ENCODE measurements at regions not wholly inside any gene's neighbourhood (a gene's known extent, or its start where the extent isn't known, plus 50 kb on each side); places are given as distances from the start of the nearest gene placed in this dataset.
"Not testable (repeated sequence)": the region's sequence is repeated elsewhere in the genome, so short reads cannot be mapped to it uniquely, and the experiment has no call there.

DNA sequence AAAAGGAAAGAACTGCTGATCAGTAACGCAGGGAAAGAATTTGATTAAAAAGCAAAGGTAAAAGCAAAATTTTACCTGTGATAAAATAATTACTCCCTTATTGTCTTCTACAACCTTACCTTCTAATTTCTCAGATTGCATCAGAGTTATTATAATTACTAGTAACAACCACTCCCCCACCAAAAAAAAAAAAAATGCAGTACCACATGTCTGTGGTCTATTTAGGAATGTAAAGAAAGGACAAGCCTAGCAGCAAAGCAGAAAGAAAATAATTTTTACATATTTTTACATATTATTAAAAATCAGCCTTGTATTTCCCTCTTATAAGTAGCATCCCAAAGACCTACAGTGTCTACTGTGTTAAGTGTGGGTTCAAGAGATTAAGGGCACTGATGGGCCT lies 430.4 kb downstream of the TFEC start:
- Histone ChIP-seq H3K9me3 (ENCODE audit: control insufficient read depth, insufficient read depth, low read length) (no peaks in the 10 kb centered on the region), H3K27me3 (ENCODE audit: control insufficient read depth, insufficient read depth, low read length) (no peaks in the 10 kb centered on the region), H3K4me1 (ENCODE audit: control insufficient read depth, insufficient read depth, low read length) (no peaks in the 10 kb centered on the region), H3K27ac (ENCODE audit: low read length) (no peak overlapping the region), H3K36me3 (ENCODE audit: control insufficient read depth, insufficient read depth, low read length) (no peaks in the 10 kb centered on the region), H3K4me3 (ENCODE audit: low read length) (no peak overlapping the region)
- Mint-ChIP-seq H3K4me1 (no peaks in the 10 kb centered on the region), H3K27ac (no peak overlapping the region), H3K36me3 (no peaks in the 10 kb centered on the region), H3K27me3 (ENCODE audit: low read depth in 2 of 2) (no peaks in the 10 kb centered on the region), H3K4me3 (no peak overlapping the region), H3K9me3 (peaks cover 4 to 8% of the 10 kb centered on the region in 2 donors)
- no CpG with 5 or more reads among the region's 1 CpG for WGBS (ENCODE audit: insufficient coverage)
- no peak for DNase-seq
- ATAC-seq, result no peak
- intact Hi-C loops (cut with micrococcal nuclease), result no loop called here
- TF ChIP-seq, protein P1, sequence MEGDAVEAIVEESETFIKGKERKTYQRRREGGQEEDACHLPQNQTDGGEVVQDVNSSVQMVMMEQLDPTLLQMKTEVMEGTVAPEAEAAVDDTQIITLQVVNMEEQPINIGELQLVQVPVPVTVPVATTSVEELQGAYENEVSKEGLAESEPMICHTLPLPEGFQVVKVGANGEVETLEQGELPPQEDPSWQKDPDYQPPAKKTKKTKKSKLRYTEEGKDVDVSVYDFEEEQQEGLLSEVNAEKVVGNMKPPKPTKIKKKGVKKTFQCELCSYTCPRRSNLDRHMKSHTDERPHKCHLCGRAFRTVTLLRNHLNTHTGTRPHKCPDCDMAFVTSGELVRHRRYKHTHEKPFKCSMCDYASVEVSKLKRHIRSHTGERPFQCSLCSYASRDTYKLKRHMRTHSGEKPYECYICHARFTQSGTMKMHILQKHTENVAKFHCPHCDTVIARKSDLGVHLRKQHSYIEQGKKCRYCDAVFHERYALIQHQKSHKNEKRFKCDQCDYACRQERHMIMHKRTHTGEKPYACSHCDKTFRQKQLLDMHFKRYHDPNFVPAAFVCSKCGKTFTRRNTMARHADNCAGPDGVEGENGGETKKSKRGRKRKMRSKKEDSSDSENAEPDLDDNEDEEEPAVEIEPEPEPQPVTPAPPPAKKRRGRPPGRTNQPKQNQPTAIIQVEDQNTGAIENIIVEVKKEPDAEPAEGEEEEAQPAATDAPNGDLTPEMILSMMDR (IDR thresholded peaks at IDR 0.05), result no peak

DNA sequence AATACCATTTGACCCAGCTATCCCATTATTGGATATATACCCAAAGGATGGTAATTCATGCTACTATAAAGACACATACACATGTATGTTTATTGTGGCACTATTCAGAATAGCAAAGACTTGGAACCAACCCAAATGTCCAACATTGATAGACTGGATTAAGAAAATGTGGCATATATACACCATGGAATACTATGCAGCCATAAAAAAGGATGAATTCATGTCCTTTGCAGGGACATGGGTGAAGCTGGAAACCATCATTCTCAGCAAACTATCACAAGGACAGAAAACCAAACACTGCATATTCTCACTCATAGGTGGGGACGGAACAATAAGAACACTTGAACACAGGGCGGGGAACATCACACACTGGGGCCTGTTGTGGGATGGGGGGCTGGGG lies 431.4 kb downstream of the TFEC start:
- H3K36me3 Mint-ChIP-seq; H3K4me3 ChIP-seq (ENCODE audit: low read length); H3K36me3 ChIP-seq (ENCODE audit: control insufficient read depth, insufficient read depth, low read length); H3K4me1 ChIP-seq (ENCODE audit: control insufficient read depth, insufficient read depth, low read length); H3K4me3 Mint-ChIP-seq; intact Hi-C loops (cut with micrococcal nuclease); H3K27ac ChIP-seq (ENCODE audit: low read length); H3K4me1 Mint-ChIP-seq; H3K9me3 ChIP-seq (ENCODE audit: control insufficient read depth, insufficient read depth, low read length); H3K27me3 ChIP-seq (ENCODE audit: control insufficient read depth, insufficient read depth, low read length); H3K9me3 Mint-ChIP-seq; DNase-seq; H3K27me3 Mint-ChIP-seq (ENCODE audit: low read depth in 2 of 2); ATAC-seq; H3K27ac Mint-ChIP-seq: not testable (repeated sequence)
- WGBS (ENCODE audit: insufficient coverage), result no CpG with 5 or more reads among the region's 2 CpGs

DNA sequence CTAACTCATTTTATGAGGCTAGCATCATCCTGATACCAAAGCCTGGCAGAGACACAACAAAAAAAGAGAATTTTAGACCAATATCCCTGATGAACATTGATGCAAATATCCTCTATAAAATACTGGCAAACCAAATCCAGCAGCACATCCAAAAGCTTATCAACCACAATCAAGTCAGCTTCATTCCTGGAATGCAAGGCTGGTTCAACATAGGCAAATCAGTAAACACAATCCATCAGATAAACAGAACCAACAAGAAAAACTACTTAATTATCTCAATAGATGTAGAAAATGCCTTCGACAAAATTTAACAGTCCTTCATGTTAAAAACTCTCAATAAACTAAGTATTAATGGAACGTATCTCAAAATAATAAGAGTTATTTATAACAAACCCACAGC lies 433.3 kb downstream of the TFEC start:
- H3K4me1 Mint-ChIP-seq; H3K9me3 ChIP-seq (ENCODE audit: control insufficient read depth, insufficient read depth, low read length); H3K27me3 Mint-ChIP-seq (ENCODE audit: low read depth in 2 of 2); ATAC-seq; H3K36me3 Mint-ChIP-seq; H3K4me3 Mint-ChIP-seq; H3K27ac ChIP-seq (ENCODE audit: low read length); H3K36me3 ChIP-seq (ENCODE audit: control insufficient read depth, insufficient read depth, low read length); H3K4me1 ChIP-seq (ENCODE audit: control insufficient read depth, insufficient read depth, low read length); H3K27ac Mint-ChIP-seq; H3K27me3 ChIP-seq (ENCODE audit: control insufficient read depth, insufficient read depth, low read length); intact Hi-C loops (cut with micrococcal nuclease); H3K4me3 ChIP-seq (ENCODE audit: low read length); H3K9me3 Mint-ChIP-seq; DNase-seq: not testable (repeated sequence)
- WGBS (ENCODE audit: insufficient coverage), result no CpG with 5 or more reads among the region's 2 CpGs

DNA sequence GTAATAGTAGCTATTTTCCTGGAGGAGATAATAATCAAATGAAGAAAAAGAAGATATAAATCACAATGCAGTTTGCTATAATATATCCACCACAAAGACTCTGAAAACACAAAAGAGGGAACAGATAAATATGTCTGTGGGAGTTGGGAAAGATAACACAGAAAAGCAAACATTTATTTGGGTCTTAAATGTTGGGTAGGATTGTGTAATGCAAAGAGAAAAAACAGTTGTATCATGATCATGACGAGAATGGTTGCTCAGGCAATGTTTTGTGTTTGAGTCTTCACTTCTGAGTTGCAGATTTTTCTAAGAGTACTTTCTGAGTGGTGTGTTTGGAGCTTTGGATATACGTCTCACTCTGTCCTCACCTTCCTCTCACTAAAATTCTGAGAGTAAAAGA lies 437.5 kb downstream of the TFEC start:
- H3K27ac Mint-ChIP-seq, result no peak overlapping the region
- no peak for ATAC-seq
- Histone ChIP-seq H3K36me3 (ENCODE audit: control insufficient read depth, insufficient read depth, low read length) (no peaks in the 10 kb centered on the region), H3K9me3 (ENCODE audit: control insufficient read depth, insufficient read depth, low read length) (no peaks in the 10 kb centered on the region), H3K27me3 (ENCODE audit: control insufficient read depth, insufficient read depth, low read length) (no peaks in the 10 kb centered on the region), H3K4me3 (ENCODE audit: low read length) (no peak overlapping the region), H3K4me1 (ENCODE audit: control insufficient read depth, insufficient read depth, low read length) (no peaks in the 10 kb centered on the region), H3K27ac (ENCODE audit: low read length) (no peak overlapping the region)
- intact Hi-C loops (cut with micrococcal nuclease), result no loop called here
- TF ChIP-seq, protein P1 (IDR thresholded peaks at IDR 0.05), result no peak
- no peaks in the 10 kb centered on the region for H3K27me3 Mint-ChIP-seq (ENCODE audit: low read depth in 2 of 2)
- H3K9me3 Mint-ChIP-seq, result peaks cover 6 to 8% of the 10 kb centered on the region in 2 donors
- no peaks in the 10 kb centered on the region for H3K36me3 Mint-ChIP-seq
- H3K4me3 Mint-ChIP-seq, result no peak overlapping the region
- no peak for DNase-seq
- H3K4me1 Mint-ChIP-seq, result no peaks in the 10 kb centered on the region
- WGBS (ENCODE audit: insufficient coverage), result 85% methylated on average over 1 of the region's 2 CpGs

All from natural killer cell (primary cell).